Large intestine (tissue), 3 donors: ENCODE measurements at regions not wholly inside any gene's neighbourhood (a gene's known extent, or its start where the extent isn't known, plus 50 kb on each side); places are given as distances from the start of the nearest gene placed in this dataset.

Source experiments
- DNase-seq, 2 donors: peaks; one replicate each; pipeline versions ENCODE4 v3.0.0 to v3.0.0-alpha.2; 2013
- H3K27ac ChIP-seq: one replicate; pipeline ENCODE4 v1.5.1; 2013; ENCODE audit warnings: low read length
- H3K27me3 ChIP-seq: 2 replicates; pipeline ENCODE4 v1.6.1; 2013; ENCODE audit warnings: low read length; ENCODE audit not compliant: control insufficient read depth, insufficient read depth
- H3K36me3 ChIP-seq: 2 replicates; pipeline ENCODE4 v1.6.1; 2013; ENCODE audit warnings: low read length; ENCODE audit not compliant: control insufficient read depth, insufficient read depth
- H3K4me1 ChIP-seq: one replicate; pipeline ENCODE4 v1.6.1; 2013; ENCODE audit warnings: low read length; ENCODE audit not compliant: control insufficient read depth, insufficient read depth
- H3K4me3 ChIP-seq: one replicate; pipeline ENCODE4 v1.5.1; 2013; ENCODE audit warnings: low read length
- H3K9me3 ChIP-seq: one replicate; pipeline ENCODE4 v1.6.1; 2013; ENCODE audit warnings: mild to moderate bottlenecking, low read depth, low read length, moderate library complexity; ENCODE audit not compliant: control insufficient read depth
- WGBS: methylation state at CpG from one replicate; pipeline ENCODE4 v1.1.5; 2013; ENCODE audit warnings: low lambda C conversion rate; ENCODE audit not compliant: insufficient coverage; 5-methylcytosine and 5-hydroxymethylcytosine counted together

DNA sequence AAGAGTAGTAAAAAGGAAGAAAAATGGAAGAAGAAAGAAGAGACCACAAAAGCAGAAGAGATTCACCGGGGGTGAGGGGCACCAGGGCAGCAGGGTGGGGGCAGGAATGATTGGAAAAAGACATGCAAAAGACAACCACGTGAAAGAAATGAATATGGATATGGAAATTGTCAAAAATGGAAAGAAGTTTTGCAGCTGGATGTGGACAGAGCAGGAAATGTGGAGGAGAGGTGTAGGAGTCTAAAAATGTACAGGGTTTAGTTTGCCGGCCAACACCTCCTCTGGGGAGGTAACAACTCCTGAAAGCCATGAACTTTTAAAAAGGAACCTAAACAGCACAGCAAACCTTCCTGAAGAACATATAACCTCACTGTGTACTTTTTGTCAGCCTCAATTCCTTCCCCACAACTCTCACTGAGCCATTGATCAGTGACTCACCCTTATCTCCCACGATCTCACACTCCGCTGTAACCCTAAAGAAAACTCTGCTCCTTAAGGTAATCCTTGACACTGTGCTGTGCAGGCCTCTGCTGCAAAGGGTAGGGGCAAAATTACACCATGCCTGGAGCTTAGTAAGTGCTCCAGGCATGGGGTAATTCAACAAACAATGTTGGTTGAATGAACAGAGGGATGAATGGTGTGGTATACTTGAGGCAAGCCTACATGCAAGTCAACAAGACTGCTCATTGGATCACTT is 100.2 kb upstream of the BOC start:
- H3K27me3 ChIP-seq, result no peaks in the 10 kb centered on the region
- H3K9me3 ChIP-seq, result no peaks in the 10 kb centered on the region
- H3K4me1 ChIP-seq, result no peaks in the 10 kb centered on the region
- H3K27ac ChIP-seq, result no peak overlapping the region
- no peak overlapping the region for H3K4me3 ChIP-seq
- H3K36me3 ChIP-seq, result no peaks in the 10 kb centered on the region
- WGBS, result 80% methylated on average over 1 of the region's 5 CpGs
- no peak for DNase-seq

GRCh38 chr3:113113361-113113760 is 98.0 kb upstream of the BOC start:
- Histone ChIP-seq H3K9me3 (no peaks in the 10 kb centered on the region), H3K27me3 (no peaks in the 10 kb centered on the region), H3K36me3 (no peaks in the 10 kb centered on the region), H3K27ac (no peak overlapping the region), H3K4me1 (no peaks in the 10 kb centered on the region), H3K4me3 (no peak overlapping the region)
- no peak for DNase-seq

DNA sequence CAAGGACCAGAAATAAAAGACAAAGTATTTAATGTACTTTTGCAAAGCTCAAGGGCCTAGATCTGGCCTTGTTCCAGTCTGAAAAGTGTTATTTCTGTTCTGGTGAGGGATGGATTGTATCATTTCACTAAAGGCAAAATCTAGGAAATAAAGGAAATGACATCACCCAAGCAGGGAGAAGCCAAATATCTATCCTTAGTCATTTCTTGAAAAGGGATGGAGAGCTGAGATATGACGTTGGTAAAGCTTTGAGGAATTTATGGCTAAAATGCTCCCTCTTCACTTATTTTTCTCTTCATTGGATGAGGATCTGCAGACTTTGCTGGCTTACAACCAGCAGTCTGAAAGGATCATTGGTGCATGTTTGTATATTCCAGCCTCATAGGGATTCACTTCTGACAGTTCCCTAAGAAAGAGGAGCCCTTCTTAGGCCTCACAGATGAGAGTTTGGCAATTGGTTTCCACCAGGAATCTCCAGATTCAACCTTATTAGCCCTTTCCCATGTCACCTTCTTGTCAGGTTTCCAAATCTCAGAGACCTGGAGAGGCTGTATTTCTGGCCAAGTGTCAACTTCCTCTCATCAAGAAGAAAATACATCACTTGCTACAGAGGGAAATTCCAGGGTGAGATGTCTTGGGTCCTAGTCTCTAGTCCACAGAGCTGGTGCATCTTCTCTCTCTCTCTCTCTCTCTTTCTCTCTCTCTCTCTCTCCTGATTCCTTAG is 93.7 kb upstream of the BOC start:
- Histone ChIP-seq H3K27ac (peak overlapping the region; percentile 8), H3K36me3 (no peaks in the 10 kb centered on the region), H3K9me3 (no peaks in the 10 kb centered on the region), H3K27me3 (no peaks in the 10 kb centered on the region), H3K4me3 (no peak overlapping the region), H3K4me1 (no peaks in the 10 kb centered on the region)
- DNase-seq, result peak in 1 of 2 donors; percentile 31
- no CpG with 5 or more reads among the region's 1 CpG for WGBS

DNA sequence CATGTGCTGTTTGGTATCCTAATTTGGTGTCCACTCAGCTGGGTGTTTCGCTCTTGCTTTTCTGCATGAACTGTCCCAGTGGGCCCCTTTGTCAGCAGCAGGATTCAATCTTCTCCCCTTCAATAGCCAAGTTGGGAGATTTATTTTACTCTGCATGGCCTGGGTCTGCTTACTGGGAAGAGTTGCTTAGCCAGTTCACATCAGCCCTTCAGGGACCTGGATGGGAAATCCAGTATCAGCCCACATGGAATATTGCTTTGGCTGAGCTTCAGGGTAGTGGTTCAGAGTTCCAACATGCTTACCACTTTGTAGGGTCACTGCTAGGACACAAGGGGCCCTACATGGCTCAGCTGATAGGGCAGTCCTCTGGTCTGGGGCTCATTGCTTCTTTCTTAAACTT is 93.0 kb upstream of the BOC start:
- H3K4me1 ChIP-seq, result no peaks in the 10 kb centered on the region
- 80% methylated on average over 1 of the region's 1 CpG for WGBS
- no peaks in the 10 kb centered on the region for H3K36me3 ChIP-seq
- H3K4me3 ChIP-seq, result no peak overlapping the region
- H3K27ac ChIP-seq, result no peak overlapping the region
- no peak for DNase-seq
- H3K9me3 ChIP-seq, result no peaks in the 10 kb centered on the region
- H3K27me3 ChIP-seq, result no peaks in the 10 kb centered on the region

- no peaks in the 10 kb centered on the region for H3K36me3 ChIP-seq
- no peak for DNase-seq
- H3K27me3 ChIP-seq, result no peaks in the 10 kb centered on the region
- no peaks in the 10 kb centered on the region for H3K4me1 ChIP-seq
- H3K4me3 ChIP-seq, result no peak overlapping the region
- no CpG with 5 or more reads among the region's 13 CpGs for WGBS
- H3K27ac ChIP-seq, result no peak overlapping the region
- no peaks in the 10 kb centered on the region for H3K9me3 ChIP-seq
Observed at GRCh38 chr3:113124256-113124830, 87.0 kb upstream of the BOC start.

DNA sequence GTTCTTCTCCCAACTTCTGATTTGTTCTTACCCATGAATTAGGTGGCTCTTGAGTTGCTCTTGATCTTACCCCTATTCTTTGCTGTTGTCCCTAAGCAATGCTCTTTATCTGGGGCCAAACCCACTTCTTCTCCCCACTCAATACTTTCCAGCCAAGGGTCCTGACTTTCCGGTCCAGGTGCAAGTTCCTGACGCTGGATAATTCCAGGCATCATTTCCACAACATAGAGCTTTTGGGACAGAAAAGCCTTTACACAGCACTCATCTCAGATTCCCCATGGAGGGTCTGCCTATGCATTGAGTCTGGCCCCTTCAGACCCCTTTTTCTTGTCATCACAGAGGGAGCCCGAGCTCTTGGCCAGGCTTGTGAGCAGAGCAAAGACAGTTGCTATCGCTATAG is 85.4 kb upstream of the BOC start:
- Histone ChIP-seq H3K27me3 (no peaks in the 10 kb centered on the region), H3K27ac (no peak overlapping the region), H3K4me3 (no peak overlapping the region), H3K4me1 (no peaks in the 10 kb centered on the region), H3K36me3 (no peaks in the 10 kb centered on the region), H3K9me3 (no peaks in the 10 kb centered on the region)
- WGBS, result no CpG with 5 or more reads among the region's 4 CpGs
- no peak for DNase-seq

DNA sequence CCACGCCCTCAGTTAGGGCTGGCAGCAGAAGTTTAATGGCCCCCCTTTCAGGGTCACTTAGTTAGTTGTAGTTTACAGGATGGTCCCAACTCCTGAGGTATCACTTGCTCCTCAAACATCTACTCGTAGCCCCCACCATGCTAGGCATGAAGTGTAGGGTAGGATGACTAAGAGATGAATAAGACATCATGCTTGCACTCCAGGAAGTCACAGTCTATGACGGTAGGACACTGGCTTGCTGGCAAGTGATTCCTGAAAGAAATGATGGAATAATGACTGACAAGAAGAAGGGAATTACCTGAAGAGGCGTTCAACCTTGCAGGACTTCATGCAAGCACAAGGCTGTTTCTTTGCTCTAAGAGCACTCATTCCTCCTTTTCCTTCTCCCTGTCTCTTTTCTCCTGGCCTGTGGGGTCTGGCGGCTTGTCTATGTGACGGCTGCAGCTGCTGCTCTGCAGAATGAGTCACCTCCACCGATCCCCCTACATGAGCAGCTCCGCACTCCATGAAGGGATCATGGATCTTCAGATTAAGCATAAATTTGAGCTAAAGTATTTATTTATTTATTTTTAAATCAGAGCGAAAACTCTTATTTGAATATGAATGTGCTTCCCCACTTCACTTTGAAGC is 82.9 kb upstream of the BOC start:
- 100% methylated on average over 1 of the region's 9 CpGs for WGBS
- Histone ChIP-seq H3K4me3 (no peak overlapping the region), H3K27me3 (no peaks in the 10 kb centered on the region), H3K4me1 (no peaks in the 10 kb centered on the region), H3K36me3 (no peaks in the 10 kb centered on the region), H3K27ac (no peak overlapping the region), H3K9me3 (no peaks in the 10 kb centered on the region)
- DNase-seq, result no peak

DNA sequence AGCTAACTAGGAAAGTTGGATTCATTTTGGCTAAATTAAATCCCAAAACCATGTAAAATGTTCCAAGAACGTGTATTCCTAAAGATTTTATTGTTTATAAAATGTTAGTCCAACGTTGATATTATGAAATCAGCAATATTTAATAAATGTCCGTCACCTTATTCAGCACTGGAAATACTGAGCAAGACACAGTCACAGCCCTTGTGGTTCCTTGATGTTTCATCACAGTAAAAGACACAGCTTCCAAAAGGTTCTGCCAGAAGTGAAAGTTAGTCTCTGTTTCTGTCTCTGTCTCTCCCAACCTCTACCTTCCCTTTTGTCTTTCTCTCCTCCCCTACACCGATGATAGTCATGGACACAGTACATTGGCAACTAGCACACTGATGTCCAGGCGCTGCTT is 82.2 kb upstream of the BOC start:
- no peak overlapping the region for H3K27ac ChIP-seq

GRCh38 chr3:113132571-113132996 is 78.8 kb upstream of the BOC start:
- H3K27ac ChIP-seq, result no peak overlapping the region
- no peak for DNase-seq
- no peaks in the 10 kb centered on the region for H3K9me3 ChIP-seq
- H3K36me3 ChIP-seq, result no peaks in the 10 kb centered on the region
- no CpG with 5 or more reads among the region's 2 CpGs for WGBS
- no peak overlapping the region for H3K4me3 ChIP-seq
- H3K27me3 ChIP-seq, result no peaks in the 10 kb centered on the region
- no peaks in the 10 kb centered on the region for H3K4me1 ChIP-seq

More for the DNA sequence above, 82.2 kb upstream of the BOC start:
- Histone ChIP-seq H3K9me3 (no peaks in the 10 kb centered on the region), H3K36me3 (no peaks in the 10 kb centered on the region), H3K4me1 (no peaks in the 10 kb centered on the region), H3K4me3 (no peak overlapping the region), H3K27me3 (no peaks in the 10 kb centered on the region)
- DNase-seq, result no peak
- 85% methylated on average over 3 of the region's 5 CpGs for WGBS

- H3K27ac ChIP-seq, result no peak overlapping the region
Observed at GRCh38 chr3:113133140-113133539, 78.2 kb upstream of the BOC start.

More at GRCh38 chr3:113133140-113133539, 78.2 kb upstream of the BOC start:
- no peak for DNase-seq
- H3K36me3 ChIP-seq, result no peaks in the 10 kb centered on the region
- H3K4me3 ChIP-seq, result no peak overlapping the region
- no peaks in the 10 kb centered on the region for H3K9me3 ChIP-seq
- WGBS, result no CpG with 5 or more reads among the region's 3 CpGs
- no peaks in the 10 kb centered on the region for H3K4me1 ChIP-seq
- H3K27me3 ChIP-seq, result no peaks in the 10 kb centered on the region
